HEK293 (cell line): ENCODE measurements at regions not wholly inside any gene's neighbourhood (a gene's known extent, or its start where the extent isn't known, plus 50 kb on each side); places are given as distances from the start of the nearest gene placed in this dataset.

Experiments
- CTCF ChIA-PET: fragments of 350-600 bp; formaldehyde crosslinking; extraction: SDS; loops from one replicate; lab custom pipeline; 2021; ENCODE audit warnings: antibody characterized with exemption; lab: Yijun Ruan, JAX
- POLR2A ChIA-PET: fragments of 300-600 bp; formaldehyde crosslinking; extraction: SDS; loops from one replicate; lab custom pipeline; 2020; ENCODE audit warnings: antibody characterized with exemption, inconsistent platforms; lab: Yijun Ruan, JAX
- H3K27ac ChIP-seq: fragments of 200-500 bp; sonication (Bioruptor generic); 2 replicates; pipeline ENCODE4 v1.5.1; 2014; ENCODE audit warnings: low read depth, low read length, control low read depth, inconsistent platforms; ENCODE audit errors: extremely low read depth
- H3K36me3 ChIP-seq, 2 experiments: fragments of 200-500 bp in 1 of 2; sonication (Bioruptor generic) in 1 of 2; 1 replicate in 1 of 2; 2 replicates in 1 of 2; pipeline ENCODE4 v1.5.1; 2014 to 2017; ENCODE audit warnings: inconsistent platforms in 2 of 2, low read length in 2 of 2; ENCODE audit not compliant: control insufficient read depth in 2 of 2, insufficient read depth in 1 of 2
- H3K4me1 ChIP-seq: fragments of 200-500 bp; sonication (Bioruptor generic); 2 replicates; pipeline ENCODE4 v1.5.1; 2014; ENCODE audit warnings: mild to moderate bottlenecking, low read length, inconsistent platforms; ENCODE audit not compliant: control insufficient read depth, insufficient read depth
- H3K4me3 ChIP-seq: 2 replicates; pipeline ENCODE4 v1.5.1; 2011; ENCODE audit warnings: low read depth, mild to moderate bottlenecking, control low read depth, low read length, moderate library complexity
- H3K9me3 ChIP-seq: fragments of 200-500 bp; sonication (Bioruptor generic); 2 replicates; pipeline ENCODE4 v1.5.1; 2014; ENCODE audit warnings: low read depth, low read length, inconsistent platforms; ENCODE audit not compliant: control insufficient read depth, insufficient read depth
- CTCF ChIP-seq: fragments of 450-650 bp; formaldehyde crosslinking; IDR thresholded peaks from 2 replicates; pipeline ENCODE4 v1.5.1; 2016; ENCODE audit warnings: missing biosample characterization, missing genetic modification characterization
- GLI2 ChIP-seq: fragments of 450-650 bp; formaldehyde crosslinking; IDR thresholded peaks from 2 replicates; pipeline ENCODE4; 2017; ENCODE audit warnings: missing biosample characterization, missing genetic modification characterization, low read depth, borderline replicate concordance
- PRDM1 ChIP-seq: fragments of 450-650 bp; formaldehyde crosslinking; IDR thresholded peaks from 2 replicates; pipeline ENCODE4; 2016; ENCODE audit warnings: missing biosample characterization, missing genetic modification characterization
- REPIN1 ChIP-seq: fragments of 450-650 bp; formaldehyde crosslinking; IDR thresholded peaks from 2 replicates; pipeline ENCODE4 v1.5.1; 2017; ENCODE audit warnings: missing biosample characterization, missing genetic modification characterization, low read depth
- SCRT1 ChIP-seq: fragments of 450-650 bp; formaldehyde crosslinking; IDR thresholded peaks from 2 replicates; pipeline ENCODE4 v1.5.1; 2016; ENCODE audit warnings: missing biosample characterization, missing genetic modification characterization, borderline replicate concordance
- SETDB1 ChIP-seq: IDR thresholded peaks from one replicate; pipeline ENCODE4 v1.6.1; 2017; ENCODE audit warnings: mild to moderate bottlenecking, low read length, moderate library complexity, mixed read lengths; ENCODE audit not compliant: insufficient read length
- TRIM28 ChIP-seq: IDR thresholded peaks from 2 replicates; pipeline ENCODE4 v1.6.1; 2011; ENCODE audit warnings: low read length, control low read depth, borderline replicate concordance
- ZBTB17 ChIP-seq: fragments of 450-650 bp; formaldehyde crosslinking; IDR thresholded peaks from 2 replicates; pipeline ENCODE4 v1.5.1; 2016; ENCODE audit warnings: missing biosample characterization, missing genetic modification characterization
- ZBTB44 ChIP-seq: fragments of 450-650 bp; IDR thresholded peaks from 2 replicates; pipeline ENCODE4 v1.5.1; 2018; ENCODE audit warnings: missing biosample characterization, mild to moderate bottlenecking, missing genetic modification characterization
- ZIC2 ChIP-seq: fragments of 450-650 bp; formaldehyde crosslinking; IDR thresholded peaks from 2 replicates; pipeline ENCODE4 v1.5.1; 2016; ENCODE audit warnings: missing biosample characterization, missing genetic modification characterization
- ZNF157 ChIP-seq: fragments of 450-650 bp; formaldehyde crosslinking; IDR thresholded peaks from 2 replicates; pipeline ENCODE4 v1.5.1; 2016; ENCODE audit warnings: missing biosample characterization, missing genetic modification characterization
- ZNF2 ChIP-seq: fragments of 450-650 bp; formaldehyde crosslinking; IDR thresholded peaks from 2 replicates; pipeline ENCODE4 v1.5.1; 2016; ENCODE audit warnings: missing biosample characterization, missing genetic modification characterization
- ZNF48 ChIP-seq: fragments of 450-650 bp; formaldehyde crosslinking; IDR thresholded peaks from 2 replicates; pipeline ENCODE4 v1.5.1; 2016; ENCODE audit warnings: missing biosample characterization, missing genetic modification characterization
- ZNF549 ChIP-seq: fragments of 450-650 bp; IDR thresholded peaks from 2 replicates; pipeline ENCODE4 v1.5.1; 2018; ENCODE audit warnings: missing biosample characterization, missing genetic modification characterization, mild to moderate bottlenecking, inconsistent platforms, moderate library complexity
- ZNF558 ChIP-seq: fragments of 450-650 bp; formaldehyde crosslinking; IDR thresholded peaks from 2 replicates; pipeline ENCODE4 v1.5.1; 2016; ENCODE audit warnings: missing biosample characterization, missing genetic modification characterization
- ZNF571 ChIP-seq: fragments of 450-650 bp; formaldehyde crosslinking; IDR thresholded peaks from 2 replicates; pipeline ENCODE4 v1.5.0; 2017; ENCODE audit warnings: missing biosample characterization, missing genetic modification characterization
- ZNF624 ChIP-seq: fragments of 450-650 bp; formaldehyde crosslinking; IDR thresholded peaks from 2 replicates; pipeline ENCODE4 v1.5.1; 2017; ENCODE audit warnings: missing biosample characterization, missing genetic modification characterization
- ZNF654 ChIP-seq: fragments of 450-650 bp; formaldehyde crosslinking; IDR thresholded peaks from 2 replicates; pipeline ENCODE4 v1.5.1; 2016; ENCODE audit warnings: low read depth, missing biosample characterization, missing genetic modification characterization
- TF ChIP-seq, protein P1 (sequence below): fragments of 450-650 bp; formaldehyde crosslinking; IDR thresholded peaks from 2 replicates; pipeline ENCODE4 v1.5.1; 2016; ENCODE audit warnings: missing biosample characterization, missing genetic modification characterization
- TF ChIP-seq, protein P2 (sequence below): fragments of 450-650 bp; formaldehyde crosslinking; IDR thresholded peaks from 2 replicates; pipeline ENCODE4 v1.5.1; 2016; ENCODE audit warnings: missing biosample characterization, missing genetic modification characterization

GRCh38 chr2:216777637-216778273, 82.1 kb downstream of the TNP1 start:
- no peaks in the 10 kb centered on the region for H3K36me3 ChIP-seq
- CTCF ChIA-PET = interaction anchor here (0.6 to 1.5 kb wide), 10 partner anchors 8 to 1065 kb away, joined by 3 to 5 read pairs (median 4); no protein-coding TSS in a partner anchor
- no peaks in the 10 kb centered on the region for H3K9me3 ChIP-seq
- TF ChIP-seq GLI2 (tag by site-specific recombination) = no peak
- TF ChIP-seq ZNF571 (tag by site-specific recombination) = no peak
- TF ChIP-seq ZNF2 (tag by site-specific recombination) = 0 out of 2 replicates have a peak, but pooled peaks have one; percentile 32
- no peak for TF ChIP-seq ZBTB44 (tag by site-specific recombination)
- TF ChIP-seq, protein P1, sequence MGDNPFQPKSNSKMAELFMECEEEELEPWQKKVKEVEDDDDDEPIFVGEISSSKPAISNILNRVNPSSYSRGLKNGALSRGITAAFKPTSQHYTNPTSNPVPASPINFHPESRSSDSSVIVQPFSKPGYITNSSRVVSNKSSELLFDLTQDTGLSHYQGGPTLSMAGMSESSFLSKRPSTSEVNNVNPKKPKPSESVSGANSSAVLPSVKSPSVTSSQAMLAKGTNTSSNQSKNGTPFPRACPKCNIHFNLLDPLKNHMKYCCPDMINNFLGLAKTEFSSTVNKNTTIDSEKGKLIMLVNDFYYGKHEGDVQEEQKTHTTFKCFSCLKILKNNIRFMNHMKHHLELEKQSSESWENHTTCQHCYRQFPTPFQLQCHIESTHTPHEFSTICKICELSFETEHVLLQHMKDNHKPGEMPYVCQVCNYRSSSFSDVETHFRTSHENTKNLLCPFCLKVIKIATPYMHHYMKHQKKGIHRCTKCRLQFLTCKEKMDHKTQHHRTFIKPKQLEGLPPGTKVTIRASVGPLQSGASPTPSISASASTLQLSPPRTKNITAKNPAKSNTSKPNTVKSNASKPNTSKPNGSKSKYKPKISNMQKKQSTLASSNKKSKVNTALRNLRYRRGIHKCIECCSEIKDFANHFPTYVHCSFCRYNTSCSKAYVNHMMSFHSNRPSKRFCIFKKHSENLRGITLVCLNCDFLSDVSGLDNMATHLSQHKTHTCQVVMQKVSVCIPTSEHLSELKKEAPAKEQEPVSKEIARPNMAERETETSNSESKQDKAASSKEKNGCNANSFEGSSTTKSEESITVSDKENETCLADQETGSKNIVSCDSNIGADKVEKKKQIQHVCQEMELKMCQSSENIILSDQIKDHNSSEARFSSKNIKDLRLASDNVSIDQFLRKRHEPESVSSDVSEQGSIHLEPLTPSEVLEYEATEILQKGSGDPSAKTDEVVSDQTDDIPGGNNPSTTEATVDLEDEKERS = no peak
- peak; percentile 13 for TF ChIP-seq SETDB1
- TF ChIP-seq REPIN1 = no peak; the same call in 1 of the 2 replicates
- no peak for TF ChIP-seq SCRT1
- TF ChIP-seq ZNF624 (tag by site-specific recombination) = no peak
- peak; percentile 58 for TF ChIP-seq CTCF (tag by site-specific recombination)
- no peak for TF ChIP-seq ZNF48
- TF ChIP-seq ZNF157 (tag by site-specific recombination) = no peak
- TF ChIP-seq, protein P2, sequence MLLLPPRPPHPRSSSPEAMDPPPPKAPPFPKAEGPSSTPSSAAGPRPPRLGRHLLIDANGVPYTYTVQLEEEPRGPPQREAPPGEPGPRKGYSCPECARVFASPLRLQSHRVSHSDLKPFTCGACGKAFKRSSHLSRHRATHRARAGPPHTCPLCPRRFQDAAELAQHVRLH = peak; percentile 84; the same call in 1 of the 2 replicates
- TF ChIP-seq ZBTB17 = peak; percentile 44
- TF ChIP-seq TRIM28 = peak; percentile 87; the same call in 1 of the 2 replicates
- no peak for TF ChIP-seq ZNF549
- no peak for TF ChIP-seq ZNF558 (tag by site-specific recombination)
- TF ChIP-seq ZIC2 (tag by site-specific recombination) = no peak
- TF ChIP-seq ZNF654 (tag by site-specific recombination) = peak; percentile 44
- peak; percentile 71; the same call in 1 of the 2 replicates for TF ChIP-seq PRDM1 (tag by site-specific recombination)
- TF ChIP-seq, all 188 proteins: peak for 8
- H3K4me3 ChIP-seq = no peak overlapping the region
- H3K27ac ChIP-seq = no peak overlapping the region; the same call in 1 of the 2 replicates
- H3K4me1 ChIP-seq = peaks cover 25% of the 10 kb centered on the region
- POLR2A ChIA-PET = no interaction called here
